ENCODE measurements at regions not wholly inside any gene's neighbourhood (a gene's known extent, or its start where the extent isn't known, plus 50 kb on each side); places are given as distances from the start of the nearest gene placed in this dataset.

DNA sequence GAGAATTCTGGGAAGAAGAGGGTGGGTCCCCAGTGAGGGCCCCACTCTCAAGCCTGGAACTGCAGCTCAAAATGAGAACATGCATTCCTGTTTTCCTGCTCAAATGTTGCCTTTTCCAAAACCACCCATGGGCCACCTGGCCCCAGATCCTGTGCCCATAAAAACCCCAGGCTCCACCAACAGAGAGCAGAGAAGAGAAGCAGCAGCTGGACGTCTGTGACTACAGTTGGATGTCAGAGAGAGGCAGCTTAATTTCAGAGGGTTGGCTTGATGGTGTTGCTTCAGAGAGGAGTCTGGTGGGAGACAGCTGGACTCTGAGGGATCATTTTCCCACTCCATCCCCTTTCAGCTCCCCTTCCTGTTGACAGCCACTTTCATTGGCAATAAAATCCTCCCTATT is 256.4 kb downstream of the FZD1 start:
- Histone ChIP-seq H3F3A (ENCODE audit: low read depth) (no peaks in the 10 kb centered on the region), H3K9ac (ENCODE audit: low read depth, low read length, poor library complexity, severe bottlenecking) (no peak overlapping the region), H3K27me3 (ENCODE audit: insufficient read depth, low read length, poor library complexity, severe bottlenecking) (no peaks in the 10 kb centered on the region), H3K79me2 (ENCODE audit: insufficient read depth, low read length) (no peaks in the 10 kb centered on the region), H2AFZ (ENCODE audit: low read length) (no peak overlapping the region), H3K4me3 (ENCODE audit: low read length, poor library complexity, severe bottlenecking) (no peak overlapping the region), H3K4me2 (ENCODE audit: low read depth, low read length, poor library complexity, severe bottlenecking) (no peak overlapping the region), H3K36me3 (ENCODE audit: insufficient read depth, low read length) (no peaks in the 10 kb centered on the region), H3K9me2 (replicated peaks; ENCODE audit: low read depth, low read length) (no peaks in the 10 kb centered on the region), H4K20me1 (ENCODE audit: insufficient read depth, low read length, poor library complexity, severe bottlenecking) (no peaks in the 10 kb centered on the region), H3K9me3 (ENCODE audit: insufficient read depth, low read depth, low read length) (no peaks in the 10 kb centered on the region), H3K4me1 (ENCODE audit: insufficient read depth, low read length, poor library complexity, severe bottlenecking) (no peaks in the 10 kb centered on the region)
- TF ChIP-seq, protein P1, sequence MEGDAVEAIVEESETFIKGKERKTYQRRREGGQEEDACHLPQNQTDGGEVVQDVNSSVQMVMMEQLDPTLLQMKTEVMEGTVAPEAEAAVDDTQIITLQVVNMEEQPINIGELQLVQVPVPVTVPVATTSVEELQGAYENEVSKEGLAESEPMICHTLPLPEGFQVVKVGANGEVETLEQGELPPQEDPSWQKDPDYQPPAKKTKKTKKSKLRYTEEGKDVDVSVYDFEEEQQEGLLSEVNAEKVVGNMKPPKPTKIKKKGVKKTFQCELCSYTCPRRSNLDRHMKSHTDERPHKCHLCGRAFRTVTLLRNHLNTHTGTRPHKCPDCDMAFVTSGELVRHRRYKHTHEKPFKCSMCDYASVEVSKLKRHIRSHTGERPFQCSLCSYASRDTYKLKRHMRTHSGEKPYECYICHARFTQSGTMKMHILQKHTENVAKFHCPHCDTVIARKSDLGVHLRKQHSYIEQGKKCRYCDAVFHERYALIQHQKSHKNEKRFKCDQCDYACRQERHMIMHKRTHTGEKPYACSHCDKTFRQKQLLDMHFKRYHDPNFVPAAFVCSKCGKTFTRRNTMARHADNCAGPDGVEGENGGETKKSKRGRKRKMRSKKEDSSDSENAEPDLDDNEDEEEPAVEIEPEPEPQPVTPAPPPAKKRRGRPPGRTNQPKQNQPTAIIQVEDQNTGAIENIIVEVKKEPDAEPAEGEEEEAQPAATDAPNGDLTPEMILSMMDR (conservative IDR thresholded peaks at IDR 0.05; ENCODE audit: low read length): no peak
- TF ChIP-seq EZH2phosphoT487 (IDR thresholded peaks at IDR 0.05; ENCODE audit: borderline replicate concordance): no peak

DNA sequence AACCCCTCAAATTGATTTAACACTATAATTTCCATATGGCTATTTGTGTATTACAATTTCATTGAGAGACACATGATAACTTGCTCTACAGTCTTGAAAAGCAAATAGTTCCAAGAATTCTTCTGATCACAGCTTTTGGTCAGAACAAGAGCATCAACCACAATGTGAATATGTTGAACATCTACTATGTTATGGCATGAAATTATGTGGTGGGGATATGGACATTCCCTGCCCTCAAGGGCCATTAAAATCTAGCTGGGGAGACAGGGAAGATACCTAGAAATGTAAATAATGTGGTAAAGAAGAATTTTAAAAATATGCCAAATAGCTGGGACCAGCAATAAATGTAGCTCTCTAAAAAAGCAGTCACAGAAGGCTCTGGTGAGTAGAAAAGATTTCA is 262.2 kb downstream of the FZD1 start:
- Histone ChIP-seq H3K27me3 (ENCODE audit: insufficient read depth, low read length, poor library complexity, severe bottlenecking) (no peaks in the 10 kb centered on the region), H3K4me2 (ENCODE audit: low read depth, low read length, poor library complexity, severe bottlenecking) (no peak overlapping the region), H3K9me2 (replicated peaks; ENCODE audit: low read depth, low read length) (no peaks in the 10 kb centered on the region), H3K4me1 (ENCODE audit: insufficient read depth, low read length, poor library complexity, severe bottlenecking) (no peaks in the 10 kb centered on the region), H3K36me3 (ENCODE audit: insufficient read depth, low read length) (no peaks in the 10 kb centered on the region), H3K9ac (ENCODE audit: low read depth, low read length, poor library complexity, severe bottlenecking) (no peak overlapping the region), H4K20me1 (ENCODE audit: insufficient read depth, low read length, poor library complexity, severe bottlenecking) (no peaks in the 10 kb centered on the region), H3K9me3 (ENCODE audit: insufficient read depth, low read depth, low read length) (no peaks in the 10 kb centered on the region), H3K79me2 (ENCODE audit: insufficient read depth, low read length) (no peaks in the 10 kb centered on the region), H2AFZ (ENCODE audit: low read length) (no peak overlapping the region), H3K4me3 (ENCODE audit: low read length, poor library complexity, severe bottlenecking) (no peak overlapping the region), H3F3A (ENCODE audit: low read depth) (no peaks in the 10 kb centered on the region)
- TF ChIP-seq, protein P1 (conservative IDR thresholded peaks at IDR 0.05; ENCODE audit: low read length): no peak
- TF ChIP-seq EZH2phosphoT487 (IDR thresholded peaks at IDR 0.05; ENCODE audit: borderline replicate concordance): no peak

DNA sequence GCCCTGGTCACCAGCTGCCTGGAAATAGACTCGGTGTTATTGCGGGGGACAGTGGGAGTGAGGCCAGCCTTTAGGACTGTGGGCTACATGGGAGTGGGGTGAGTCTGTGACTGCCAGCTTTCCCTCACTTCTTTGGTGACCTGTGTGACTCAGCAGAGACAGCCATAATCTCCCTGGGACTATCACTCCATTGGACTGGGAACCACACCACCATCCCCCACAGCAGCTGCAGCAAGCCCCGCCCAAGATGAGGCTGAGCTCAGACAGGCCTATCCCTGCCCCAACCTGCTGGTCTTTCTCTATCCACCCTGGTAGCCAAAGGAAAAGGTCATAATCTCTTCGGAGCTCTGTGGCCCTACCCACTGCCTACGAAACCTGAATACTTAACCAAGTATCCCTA is 263.2 kb downstream of the FZD1 start:
- Histone ChIP-seq H3K9ac (ENCODE audit: low read depth, low read length, poor library complexity, severe bottlenecking) (no peak overlapping the region), H4K20me1 (ENCODE audit: insufficient read depth, low read length, poor library complexity, severe bottlenecking) (no peaks in the 10 kb centered on the region), H3K79me2 (ENCODE audit: insufficient read depth, low read length) (no peaks in the 10 kb centered on the region), H3F3A (ENCODE audit: low read depth) (no peaks in the 10 kb centered on the region), H3K4me2 (ENCODE audit: low read depth, low read length, poor library complexity, severe bottlenecking) (no peak overlapping the region), H2AFZ (ENCODE audit: low read length) (no peak overlapping the region), H3K4me1 (ENCODE audit: insufficient read depth, low read length, poor library complexity, severe bottlenecking) (no peaks in the 10 kb centered on the region), H3K4me3 (ENCODE audit: low read length, poor library complexity, severe bottlenecking) (no peak overlapping the region), H3K9me2 (replicated peaks; ENCODE audit: low read depth, low read length) (no peaks in the 10 kb centered on the region), H3K27me3 (ENCODE audit: insufficient read depth, low read length, poor library complexity, severe bottlenecking) (no peaks in the 10 kb centered on the region), H3K36me3 (ENCODE audit: insufficient read depth, low read length) (no peaks in the 10 kb centered on the region), H3K9me3 (ENCODE audit: insufficient read depth, low read depth, low read length) (no peaks in the 10 kb centered on the region)
- no peak for TF ChIP-seq EZH2phosphoT487 (IDR thresholded peaks at IDR 0.05; ENCODE audit: borderline replicate concordance)
- TF ChIP-seq, protein P1 (conservative IDR thresholded peaks at IDR 0.05; ENCODE audit: low read length): no peak
